ENCODE measurements at regions not wholly inside any gene's neighbourhood (a gene's known extent, or its start where the extent isn't known, plus 50 kb on each side); places are given as distances from the start of the nearest gene placed in this dataset.

GRCh38 chr2:120680136-120680761 is 55.4 kb upstream of the GLI2 start (continued):
- TF ChIP-seq ZNF547 (CRISPR knock-in tag; IDR thresholded peaks at IDR 0.05): peak; percentile 39; the same call in 1 of the 2 replicates
- TF ChIP-seq ZNF383 (CRISPR knock-in tag; IDR thresholded peaks at IDR 0.05; ENCODE audit: borderline replicate concordance): no peak
- no peak for TF ChIP-seq ZFP62 (CRISPR knock-in tag; IDR thresholded peaks at IDR 0.05)
- peak; percentile 88 for TF ChIP-seq RAD21 (CRISPR knock-in tag; IDR thresholded peaks at IDR 0.05)
- TF ChIP-seq ZNF879 (CRISPR knock-in tag; IDR thresholded peaks at IDR 0.05): no peak
- TF ChIP-seq ZBTB7B (CRISPR knock-in tag; IDR thresholded peaks at IDR 0.05): no peak
- TF ChIP-seq MAFK (conservative IDR thresholded peaks at IDR 0.05 in 1 of 2, IDR thresholded peaks at IDR 0.05 in 1 of 2; ENCODE audit: low read length in 2 of 2): no peak
- no peak for TF ChIP-seq ZNF558 (CRISPR knock-in tag; IDR thresholded peaks at IDR 0.05; ENCODE audit: borderline replicate concordance)
- TF ChIP-seq, protein P1, sequence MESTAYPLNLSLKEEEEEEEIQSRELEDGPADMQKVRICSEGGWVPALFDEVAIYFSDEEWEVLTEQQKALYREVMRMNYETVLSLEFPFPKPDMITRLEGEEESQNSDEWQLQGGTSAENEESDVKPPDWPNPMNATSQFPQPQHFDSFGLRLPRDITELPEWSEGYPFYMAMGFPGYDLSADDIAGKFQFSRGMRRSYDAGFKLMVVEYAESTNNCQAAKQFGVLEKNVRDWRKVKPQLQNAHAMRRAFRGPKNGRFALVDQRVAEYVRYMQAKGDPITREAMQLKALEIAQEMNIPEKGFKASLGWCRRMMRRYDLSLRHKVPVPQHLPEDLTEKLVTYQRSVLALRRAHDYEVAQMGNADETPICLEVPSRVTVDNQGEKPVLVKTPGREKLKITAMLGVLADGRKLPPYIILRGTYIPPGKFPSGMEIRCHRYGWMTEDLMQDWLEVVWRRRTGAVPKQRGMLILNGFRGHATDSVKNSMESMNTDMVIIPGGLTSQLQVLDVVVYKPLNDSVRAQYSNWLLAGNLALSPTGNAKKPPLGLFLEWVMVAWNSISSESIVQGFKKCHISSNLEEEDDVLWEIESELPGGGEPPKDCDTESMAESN (CRISPR knock-in tag; conservative IDR thresholded peaks at IDR 0.05): 0 out of 2 replicates have a peak, but pooled peaks have one; percentile 21
- TF ChIP-seq ZHX1 (CRISPR knock-in tag; IDR thresholded peaks at IDR 0.05; ENCODE audit: low read depth): 0 out of 2 replicates have a peak, but pooled peaks have one; percentile 26
- TF ChIP-seq DNMT3B (CRISPR knock-in tag; conservative IDR thresholded peaks at IDR 0.05): no peak
- TF ChIP-seq ZNF713 (CRISPR knock-in tag; IDR thresholded peaks at IDR 0.05): 0 out of 2 replicates have a peak, but pooled peaks have one; percentile 37
- no peak for TF ChIP-seq HMG20A (CRISPR knock-in tag; IDR thresholded peaks at IDR 0.05; ENCODE audit: borderline replicate concordance)
- 0 out of 2 replicates have a peak, but pooled peaks have one; percentile 47 for TF ChIP-seq ZNF501 (CRISPR knock-in tag; IDR thresholded peaks at IDR 0.05)
- TF ChIP-seq, protein P2, sequence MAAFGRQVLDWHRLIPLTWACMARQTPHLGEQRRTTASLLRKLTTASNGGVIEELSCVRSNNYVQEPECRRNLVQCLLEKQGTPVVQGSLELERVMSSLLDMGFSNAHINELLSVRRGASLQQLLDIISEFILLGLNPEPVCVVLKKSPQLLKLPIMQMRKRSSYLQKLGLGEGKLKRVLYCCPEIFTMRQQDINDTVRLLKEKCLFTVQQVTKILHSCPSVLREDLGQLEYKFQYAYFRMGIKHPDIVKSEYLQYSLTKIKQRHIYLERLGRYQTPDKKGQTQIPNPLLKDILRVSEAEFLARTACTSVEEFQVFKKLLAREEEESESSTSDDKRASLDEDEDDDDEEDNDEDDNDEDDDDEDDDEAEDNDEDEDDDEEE (CRISPR knock-in tag; IDR thresholded peaks at IDR 0.05): no peak
- 0 out of 2 replicates have a peak, but pooled peaks have one; percentile 41 for TF ChIP-seq SP4 (CRISPR knock-in tag; IDR thresholded peaks at IDR 0.05)
- TF ChIP-seq KDM6A (CRISPR knock-in tag; IDR thresholded peaks at IDR 0.05; ENCODE audit: low read depth): no peak
- no peak for TF ChIP-seq YEATS2 (CRISPR knock-in tag; IDR thresholded peaks at IDR 0.05; ENCODE audit: borderline replicate concordance)
- TF ChIP-seq RBM39 (IDR thresholded peaks at IDR 0.05; ENCODE audit: low read depth, low read length, poor library complexity, severe bottlenecking): no peak
- no peak for TF ChIP-seq ZNF543 (CRISPR knock-in tag; IDR thresholded peaks at IDR 0.05)
- TF ChIP-seq, protein P3, sequence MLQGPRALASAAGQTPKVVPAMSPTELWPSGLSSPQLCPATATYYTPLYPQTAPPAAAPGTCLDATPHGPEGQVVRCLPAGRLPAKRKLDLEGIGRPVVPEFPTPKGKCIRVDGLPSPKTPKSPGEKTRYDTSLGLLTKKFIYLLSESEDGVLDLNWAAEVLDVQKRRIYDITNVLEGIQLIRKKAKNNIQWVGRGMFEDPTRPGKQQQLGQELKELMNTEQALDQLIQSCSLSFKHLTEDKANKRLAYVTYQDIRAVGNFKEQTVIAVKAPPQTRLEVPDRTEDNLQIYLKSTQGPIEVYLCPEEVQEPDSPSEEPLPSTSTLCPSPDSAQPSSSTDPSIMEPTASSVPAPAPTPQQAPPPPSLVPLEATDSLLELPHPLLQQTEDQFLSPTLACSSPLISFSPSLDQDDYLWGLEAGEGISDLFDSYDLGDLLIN (CRISPR knock-in tag; IDR thresholded peaks at IDR 0.05; ENCODE audit: borderline replicate concordance): no peak
- no peak for TF ChIP-seq PPARG (CRISPR knock-in tag; conservative IDR thresholded peaks at IDR 0.05)
- no peak for TF ChIP-seq NR1H2 (CRISPR knock-in tag; IDR thresholded peaks at IDR 0.05; ENCODE audit: borderline replicate concordance, low read depth)
- TF ChIP-seq ERF (CRISPR knock-in tag; IDR thresholded peaks at IDR 0.05): peak; percentile 26; the same call in 1 of the 2 replicates
